ENCODE measurements at regions not wholly inside any gene's neighbourhood (a gene's known extent, or its start where the extent isn't known, plus 50 kb on each side); places are given as distances from the start of the nearest gene placed in this dataset.

DNA sequence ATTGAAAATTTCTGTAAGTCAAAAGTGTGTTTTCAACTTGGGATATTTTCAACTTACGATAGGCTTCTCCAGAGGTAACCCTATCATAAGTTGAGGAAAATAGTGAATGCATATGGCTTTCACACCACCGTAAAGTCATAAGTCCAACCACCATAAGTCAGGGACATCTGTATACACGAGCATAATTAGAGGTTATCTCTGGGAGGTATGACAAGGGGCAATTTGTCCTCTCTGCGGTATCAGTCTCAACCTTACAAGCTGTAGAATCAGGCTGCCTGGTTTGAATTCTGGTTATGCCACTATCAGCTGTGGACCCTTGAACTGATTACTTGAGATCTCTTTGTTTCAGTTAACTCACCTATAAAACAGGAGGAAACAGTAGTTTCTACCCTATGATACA, 202.9 kb upstream of the JARID2 start:
- WGBS, 2 donors (ENCODE audit: extremely low coverage in 2 of 2, insufficient read length in 2 of 2, insufficient replicate concordance in 1 of 2): no CpG with 5 or more reads among the region's 4 CpGs
- Histone ChIP-seq H3K4me1 (ENCODE audit: control insufficient read depth in 2 of 2, insufficient read depth in 1 of 2, low read depth in 1 of 2, low read length in 2 of 2) (peaks cover 0 to 5% of the 10 kb centered on the region in 2 donors), H2AFZ (ENCODE audit: low read length) (no peak overlapping the region), H3K9me3 (replicated peaks in 1 of 2; ENCODE audit: control insufficient read depth in 2 of 2, insufficient read depth in 1 of 2, low read depth in 1 of 2, low read length in 2 of 2) (no peaks in the 10 kb centered on the region), H3K18ac (ENCODE audit: low read length) (no peak overlapping the region), H3K14ac (ENCODE audit: low read length) (no peak overlapping the region), H2BK12ac (ENCODE audit: low read length) (no peak overlapping the region), H3K79me1 (ENCODE audit: low read depth, low read length) (no peaks in the 10 kb centered on the region), H3K27me3 (ENCODE audit: control insufficient read depth in 3 of 3, insufficient read depth in 3 of 3, low read depth in 1 of 3, low read length in 3 of 3) (no peaks in the 10 kb centered on the region), H3K23ac (ENCODE audit: low read depth, low read length, poor library complexity) (no peak overlapping the region), H3K9ac (ENCODE audit: low read depth, low read length, poor library complexity) (no peak overlapping the region), H4K8ac (ENCODE audit: low read depth, low read length) (no peak overlapping the region), H2BK5ac (ENCODE audit: low read length) (no peak overlapping the region), H4K91ac (ENCODE audit: low read depth, low read length, poor library complexity) (no peak overlapping the region), H3K4me2 (ENCODE audit: insufficient read depth, low read length, poor library complexity, severe bottlenecking) (no peak overlapping the region), H3K4ac (ENCODE audit: low read length) (no peak overlapping the region), H3K4me3 (ENCODE audit: low read length in 2 of 2) (no peak overlapping the region), H2AK5ac (ENCODE audit: low read depth, low read length) (no peak overlapping the region), H2BK15ac (ENCODE audit: low read length) (no peak overlapping the region), H2BK120ac (ENCODE audit: low read depth, low read length) (no peak overlapping the region), H3K27ac (replicated peaks; ENCODE audit: low read length) (no peak overlapping the region), H3K36me3 (replicated peaks in 1 of 2; ENCODE audit: control insufficient read depth in 2 of 2, insufficient read depth in 2 of 2, low read length in 2 of 2) (no peaks in the 10 kb centered on the region)
- DNase-seq (ENCODE audit: low spot score): no peak

GRCh38 chr6:15044146-15044882, 201.6 kb upstream of the JARID2 start:
- Histone ChIP-seq H2BK5ac (ENCODE audit: low read length) (no peak overlapping the region), H4K91ac (ENCODE audit: low read depth, low read length, poor library complexity) (no peak overlapping the region), H3K4me1 (ENCODE audit: control insufficient read depth in 2 of 2, insufficient read depth in 1 of 2, low read depth in 1 of 2, low read length in 2 of 2) (peaks cover 0 to 5% of the 10 kb centered on the region in 2 donors), H3K23ac (ENCODE audit: low read depth, low read length, poor library complexity) (no peak overlapping the region), H3K4ac (ENCODE audit: low read length) (no peak overlapping the region), H3K79me1 (ENCODE audit: low read depth, low read length) (no peaks in the 10 kb centered on the region), H3K36me3 (replicated peaks in 1 of 2; ENCODE audit: control insufficient read depth in 2 of 2, insufficient read depth in 2 of 2, low read length in 2 of 2) (no peaks in the 10 kb centered on the region), H2AFZ (ENCODE audit: low read length) (no peak overlapping the region), H3K9ac (ENCODE audit: low read depth, low read length, poor library complexity) (no peak overlapping the region), H4K8ac (ENCODE audit: low read depth, low read length) (no peak overlapping the region), H3K27me3 (ENCODE audit: control insufficient read depth in 3 of 3, insufficient read depth in 3 of 3, low read depth in 1 of 3, low read length in 3 of 3) (no peaks in the 10 kb centered on the region), H3K18ac (ENCODE audit: low read length) (no peak overlapping the region), H2BK12ac (ENCODE audit: low read length) (no peak overlapping the region), H3K14ac (ENCODE audit: low read length) (no peak overlapping the region), H3K4me3 (ENCODE audit: low read length in 2 of 2) (no peak overlapping the region), H3K9me3 (replicated peaks in 1 of 2; ENCODE audit: control insufficient read depth in 2 of 2, insufficient read depth in 1 of 2, low read depth in 1 of 2, low read length in 2 of 2) (no peaks in the 10 kb centered on the region), H3K27ac (replicated peaks; ENCODE audit: low read length) (no peak overlapping the region), H2BK120ac (ENCODE audit: low read depth, low read length) (no peak overlapping the region), H2AK5ac (ENCODE audit: low read depth, low read length) (no peak overlapping the region), H2BK15ac (ENCODE audit: low read length) (no peak overlapping the region), H3K4me2 (ENCODE audit: insufficient read depth, low read length, poor library complexity, severe bottlenecking) (no peak overlapping the region)
- DNase-seq (ENCODE audit: low spot score): no peak
- no CpG with 5 or more reads among the region's 4 CpGs for WGBS, 2 donors (ENCODE audit: extremely low coverage in 2 of 2, insufficient read length in 2 of 2, insufficient replicate concordance in 1 of 2)

DNA sequence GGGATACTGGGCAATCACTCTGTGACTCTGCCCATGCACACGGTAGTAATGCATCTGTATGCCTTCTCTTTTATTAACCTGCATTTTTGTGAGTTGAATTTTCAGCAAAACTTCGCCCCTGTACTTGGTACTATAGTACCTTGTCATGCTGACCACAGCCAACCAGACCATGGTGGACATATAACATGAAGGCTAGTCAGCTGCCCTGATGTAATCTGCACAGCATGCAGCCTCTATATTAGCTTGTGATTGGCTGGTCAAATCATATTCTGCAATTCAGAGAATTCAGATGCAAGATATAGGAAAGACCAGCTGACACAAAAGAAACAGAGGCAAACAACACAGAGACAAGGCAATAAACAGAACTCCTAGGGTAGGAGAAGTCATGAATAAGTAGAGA, 200.9 kb upstream of the JARID2 start:
- no peak overlapping the region for H3K9ac ChIP-seq (ENCODE audit: low read depth, low read length, poor library complexity)
- H3K9me3 ChIP-seq (replicated peaks in 1 of 2; ENCODE audit: control insufficient read depth in 2 of 2, insufficient read depth in 1 of 2, low read depth in 1 of 2, low read length in 2 of 2): no peaks in the 10 kb centered on the region
- no peak overlapping the region for H3K18ac ChIP-seq (ENCODE audit: low read length)
- no peak overlapping the region for H2BK12ac ChIP-seq (ENCODE audit: low read length)
- no peak overlapping the region for H2AFZ ChIP-seq (ENCODE audit: low read length)
- no peak overlapping the region for H2BK15ac ChIP-seq (ENCODE audit: low read length)
- no peak overlapping the region for H3K27ac ChIP-seq (replicated peaks; ENCODE audit: low read length)
- no peak overlapping the region for H4K8ac ChIP-seq (ENCODE audit: low read depth, low read length)
- no peak overlapping the region for H3K14ac ChIP-seq (ENCODE audit: low read length)
- H2BK5ac ChIP-seq (ENCODE audit: low read length): no peak overlapping the region
- H3K4me3 ChIP-seq (ENCODE audit: low read length in 2 of 2): no peak overlapping the region
- H3K4ac ChIP-seq (ENCODE audit: low read length): no peak overlapping the region
- no peak overlapping the region for H3K4me2 ChIP-seq (ENCODE audit: insufficient read depth, low read length, poor library complexity, severe bottlenecking)
- no peak overlapping the region for H3K23ac ChIP-seq (ENCODE audit: low read depth, low read length, poor library complexity)
- no peak overlapping the region for H2AK5ac ChIP-seq (ENCODE audit: low read depth, low read length)
- no peaks in the 10 kb centered on the region for H3K36me3 ChIP-seq (replicated peaks in 1 of 2; ENCODE audit: control insufficient read depth in 2 of 2, insufficient read depth in 2 of 2, low read length in 2 of 2)
- no peaks in the 10 kb centered on the region for H3K27me3 ChIP-seq (ENCODE audit: control insufficient read depth in 3 of 3, insufficient read depth in 3 of 3, low read depth in 1 of 3, low read length in 3 of 3)
- no peak overlapping the region for H2BK120ac ChIP-seq (ENCODE audit: low read depth, low read length)
- H4K91ac ChIP-seq (ENCODE audit: low read depth, low read length, poor library complexity): no peak overlapping the region
- no peaks in the 10 kb centered on the region for H3K79me1 ChIP-seq (ENCODE audit: low read depth, low read length)
- no CpG with 5 or more reads among the region's 2 CpGs for WGBS, 2 donors (ENCODE audit: extremely low coverage in 2 of 2, insufficient read length in 2 of 2, insufficient replicate concordance in 1 of 2)
- peaks cover 0 to 5% of the 10 kb centered on the region in 2 donors for H3K4me1 ChIP-seq (ENCODE audit: control insufficient read depth in 2 of 2, insufficient read depth in 1 of 2, low read depth in 1 of 2, low read length in 2 of 2)
- DNase-seq (ENCODE audit: low spot score): no peak

- Histone ChIP-seq H3K23ac (ENCODE audit: low read depth, low read length, poor library complexity) (no peak overlapping the region), H2BK120ac (ENCODE audit: low read depth, low read length) (no peak overlapping the region), H3K27ac (replicated peaks; ENCODE audit: low read length) (no peak overlapping the region), H3K18ac (ENCODE audit: low read length) (no peak overlapping the region), H3K27me3 (ENCODE audit: control insufficient read depth in 3 of 3, insufficient read depth in 3 of 3, low read depth in 1 of 3, low read length in 3 of 3) (no peaks in the 10 kb centered on the region), H3K9ac (ENCODE audit: low read depth, low read length, poor library complexity) (no peak overlapping the region), H3K9me3 (replicated peaks in 1 of 2; ENCODE audit: control insufficient read depth in 2 of 2, insufficient read depth in 1 of 2, low read depth in 1 of 2, low read length in 2 of 2) (no peaks in the 10 kb centered on the region), H3K4me3 (ENCODE audit: low read length in 2 of 2) (no peak overlapping the region), H2BK12ac (ENCODE audit: low read length) (no peak overlapping the region), H2AK5ac (ENCODE audit: low read depth, low read length) (no peak overlapping the region), H4K8ac (ENCODE audit: low read depth, low read length) (no peak overlapping the region), H3K4me2 (ENCODE audit: insufficient read depth, low read length, poor library complexity, severe bottlenecking) (no peak overlapping the region), H2BK15ac (ENCODE audit: low read length) (no peak overlapping the region), H3K36me3 (replicated peaks in 1 of 2; ENCODE audit: control insufficient read depth in 2 of 2, insufficient read depth in 2 of 2, low read length in 2 of 2) (no peaks in the 10 kb centered on the region), H2AFZ (ENCODE audit: low read length) (no peak overlapping the region), H3K4me1 (ENCODE audit: control insufficient read depth in 2 of 2, insufficient read depth in 1 of 2, low read depth in 1 of 2, low read length in 2 of 2) (peaks cover 0 to 5% of the 10 kb centered on the region in 2 donors), H2BK5ac (ENCODE audit: low read length) (no peak overlapping the region), H3K4ac (ENCODE audit: low read length) (no peak overlapping the region), H3K79me1 (ENCODE audit: low read depth, low read length) (no peaks in the 10 kb centered on the region), H3K14ac (ENCODE audit: low read length) (no peak overlapping the region), H4K91ac (ENCODE audit: low read depth, low read length, poor library complexity) (no peak overlapping the region)
- no CpG with 5 or more reads among the region's 4 CpGs for WGBS, 2 donors (ENCODE audit: extremely low coverage in 2 of 2, insufficient read length in 2 of 2, insufficient replicate concordance in 1 of 2)
- no peak for DNase-seq (ENCODE audit: low spot score)
Observed at GRCh38 chr6:15046751-15047150, 199.1 kb upstream of the JARID2 start.
